ENCODE measurements at regions not wholly inside any gene's neighbourhood (a gene's known extent, or its start where the extent isn't known, plus 50 kb on each side); places are given as distances from the start of the nearest gene placed in this dataset.

DNA sequence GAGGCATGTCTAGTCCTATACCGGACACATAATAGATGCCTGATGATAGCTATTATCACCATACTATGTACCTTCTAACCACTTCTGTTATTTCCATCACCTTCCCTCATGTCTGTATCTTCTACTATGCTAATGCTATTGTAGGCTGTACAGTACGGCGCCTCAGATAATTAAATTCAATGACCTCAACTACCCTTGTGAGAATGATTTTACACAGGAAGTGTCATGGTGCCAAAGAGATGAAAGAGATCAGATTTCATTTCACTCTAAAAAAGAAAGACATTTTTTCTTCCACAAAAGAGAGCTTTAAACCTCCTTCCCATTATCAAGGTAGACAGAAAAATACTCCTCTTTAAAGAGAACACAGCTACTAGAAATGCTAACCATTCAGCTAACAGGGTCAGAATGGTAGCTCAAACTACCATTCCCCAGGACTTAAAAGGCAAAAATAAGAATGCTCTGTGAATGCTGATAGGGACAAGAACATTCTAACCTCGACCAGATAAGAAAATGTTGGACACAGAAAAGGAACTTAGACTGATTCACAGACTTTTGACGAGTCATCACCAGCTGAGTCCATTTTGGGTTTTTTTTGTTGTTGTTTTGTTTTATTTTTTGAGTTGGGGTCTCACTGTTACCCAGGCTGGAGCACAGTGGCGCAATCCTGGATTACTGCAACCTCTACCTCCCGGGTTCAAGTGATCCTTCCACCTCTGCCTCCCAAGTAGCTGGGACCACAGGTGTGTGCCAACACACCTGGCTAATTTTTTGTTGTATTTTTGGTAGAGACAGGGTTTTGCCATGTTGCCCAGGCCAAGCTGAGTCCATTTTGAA, 99.2 kb upstream of the RAPGEF2 start:
- H3K4me3 ChIP-seq (ENCODE audit: low read depth, low read length) = no peak overlapping the region
- CTCF ChIA-PET = interaction anchor here (0.5 to 0.7 kb wide), 2 partner anchors 442 to 743 kb away, joined by 3 to 6 read pairs; no protein-coding TSS in a partner anchor
- POLR2A ChIA-PET = interaction anchor here (0.6 kb wide), 1 partner anchor 15 kb away, joined by 3 read pairs; no protein-coding TSS in a partner anchor
- H3K36me3 ChIP-seq (ENCODE audit: control insufficient read depth in 2 of 2, insufficient read depth in 1 of 2, low read length in 2 of 2) = no peaks in the 10 kb centered on the region
- H3K4me1 ChIP-seq (ENCODE audit: control insufficient read depth, insufficient read depth, low read length) = peaks cover 6% of the 10 kb centered on the region; the same call in 1 of the 2 replicates
- H3K27ac ChIP-seq (ENCODE audit: extremely low read depth, low read depth, low read length) = peak overlapping the region; percentile 67
- H3K9me3 ChIP-seq (ENCODE audit: control insufficient read depth, insufficient read depth, low read depth, low read length) = no peaks in the 10 kb centered on the region
- TF ChIP-seq, protein P1, sequence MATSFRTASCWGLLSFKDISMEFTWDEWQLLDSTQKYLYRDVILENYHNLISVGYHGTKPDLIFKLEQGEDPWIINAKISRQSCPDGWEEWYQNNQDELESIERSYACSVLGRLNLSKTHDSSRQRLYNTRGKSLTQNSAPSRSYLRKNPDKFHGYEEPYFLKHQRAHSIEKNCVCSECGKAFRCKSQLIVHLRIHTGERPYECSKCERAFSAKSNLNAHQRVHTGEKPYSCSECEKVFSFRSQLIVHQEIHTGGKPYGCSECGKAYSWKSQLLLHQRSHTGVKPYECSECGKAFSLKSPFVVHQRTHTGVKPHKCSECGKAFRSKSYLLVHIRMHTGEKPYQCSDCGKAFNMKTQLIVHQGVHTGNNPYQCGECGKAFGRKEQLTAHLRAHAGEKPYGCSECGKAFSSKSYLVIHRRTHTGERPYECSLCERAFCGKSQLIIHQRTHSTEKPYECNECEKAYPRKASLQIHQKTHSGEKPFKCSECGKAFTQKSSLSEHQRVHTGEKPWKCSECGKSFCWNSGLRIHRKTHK (tag by site-specific recombination; IDR thresholded peaks at IDR 0.05) = no peak
- TF ChIP-seq ZNF561 (tag by site-specific recombination; IDR thresholded peaks at IDR 0.05; ENCODE audit: borderline replicate concordance) = no peak
- TF ChIP-seq, protein P2, sequence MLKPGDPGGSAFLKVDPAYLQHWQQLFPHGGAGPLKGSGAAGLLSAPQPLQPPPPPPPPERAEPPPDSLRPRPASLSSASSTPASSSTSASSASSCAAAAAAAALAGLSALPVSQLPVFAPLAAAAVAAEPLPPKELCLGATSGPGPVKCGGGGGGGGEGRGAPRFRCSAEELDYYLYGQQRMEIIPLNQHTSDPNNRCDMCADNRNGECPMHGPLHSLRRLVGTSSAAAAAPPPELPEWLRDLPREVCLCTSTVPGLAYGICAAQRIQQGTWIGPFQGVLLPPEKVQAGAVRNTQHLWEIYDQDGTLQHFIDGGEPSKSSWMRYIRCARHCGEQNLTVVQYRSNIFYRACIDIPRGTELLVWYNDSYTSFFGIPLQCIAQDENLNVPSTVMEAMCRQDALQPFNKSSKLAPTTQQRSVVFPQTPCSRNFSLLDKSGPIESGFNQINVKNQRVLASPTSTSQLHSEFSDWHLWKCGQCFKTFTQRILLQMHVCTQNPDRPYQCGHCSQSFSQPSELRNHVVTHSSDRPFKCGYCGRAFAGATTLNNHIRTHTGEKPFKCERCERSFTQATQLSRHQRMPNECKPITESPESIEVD (tag by site-specific recombination; IDR thresholded peaks at IDR 0.05) = peak; percentile 79
- no peak for TF ChIP-seq ZFP37 (tag by site-specific recombination; IDR thresholded peaks at IDR 0.05)
- peak; percentile 61 for TF ChIP-seq ZNF629 (tag by site-specific recombination; IDR thresholded peaks at IDR 0.05)
- TF ChIP-seq, protein P3, sequence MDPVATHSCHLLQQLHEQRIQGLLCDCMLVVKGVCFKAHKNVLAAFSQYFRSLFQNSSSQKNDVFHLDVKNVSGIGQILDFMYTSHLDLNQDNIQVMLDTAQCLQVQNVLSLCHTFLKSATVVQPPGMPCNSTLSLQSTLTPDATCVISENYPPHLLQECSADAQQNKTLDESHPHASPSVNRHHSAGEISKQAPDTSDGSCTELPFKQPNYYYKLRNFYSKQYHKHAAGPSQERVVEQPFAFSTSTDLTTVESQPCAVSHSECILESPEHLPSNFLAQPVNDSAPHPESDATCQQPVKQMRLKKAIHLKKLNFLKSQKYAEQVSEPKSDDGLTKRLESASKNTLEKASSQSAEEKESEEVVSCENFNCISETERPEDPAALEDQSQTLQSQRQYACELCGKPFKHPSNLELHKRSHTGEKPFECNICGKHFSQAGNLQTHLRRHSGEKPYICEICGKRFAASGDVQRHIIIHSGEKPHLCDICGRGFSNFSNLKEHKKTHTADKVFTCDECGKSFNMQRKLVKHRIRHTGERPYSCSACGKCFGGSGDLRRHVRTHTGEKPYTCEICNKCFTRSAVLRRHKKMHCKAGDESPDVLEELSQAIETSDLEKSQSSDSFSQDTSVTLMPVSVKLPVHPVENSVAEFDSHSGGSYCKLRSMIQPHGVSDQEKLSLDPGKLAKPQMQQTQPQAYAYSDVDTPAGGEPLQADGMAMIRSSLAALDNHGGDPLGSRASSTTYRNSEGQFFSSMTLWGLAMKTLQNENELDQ (tag by site-specific recombination; IDR thresholded peaks at IDR 0.05; ENCODE audit: low read depth) = no peak
- TF ChIP-seq KLF16 (tag by site-specific recombination; IDR thresholded peaks at IDR 0.05) = no peak
- 0 out of 2 replicates have a peak, but pooled peaks have one; percentile 8 for TF ChIP-seq ZNF10 (tag by site-specific recombination; IDR thresholded peaks at IDR 0.05)
- no peak for TF ChIP-seq SP2 (tag by site-specific recombination; IDR thresholded peaks at IDR 0.05)
- TF ChIP-seq ZFP41 (tag by site-specific recombination; IDR thresholded peaks at IDR 0.05; ENCODE audit: borderline replicate concordance) = no peak
- TF ChIP-seq ZNF214 (tag by site-specific recombination; IDR thresholded peaks at IDR 0.05; ENCODE audit: borderline replicate concordance) = no peak
- no peak for TF ChIP-seq MYNN (tag by site-specific recombination; IDR thresholded peaks at IDR 0.05; ENCODE audit: borderline replicate concordance)
- no peak for TF ChIP-seq SALL2 (tag by site-specific recombination; IDR thresholded peaks at IDR 0.05; ENCODE audit: borderline replicate concordance)
- TF ChIP-seq, protein P4, sequence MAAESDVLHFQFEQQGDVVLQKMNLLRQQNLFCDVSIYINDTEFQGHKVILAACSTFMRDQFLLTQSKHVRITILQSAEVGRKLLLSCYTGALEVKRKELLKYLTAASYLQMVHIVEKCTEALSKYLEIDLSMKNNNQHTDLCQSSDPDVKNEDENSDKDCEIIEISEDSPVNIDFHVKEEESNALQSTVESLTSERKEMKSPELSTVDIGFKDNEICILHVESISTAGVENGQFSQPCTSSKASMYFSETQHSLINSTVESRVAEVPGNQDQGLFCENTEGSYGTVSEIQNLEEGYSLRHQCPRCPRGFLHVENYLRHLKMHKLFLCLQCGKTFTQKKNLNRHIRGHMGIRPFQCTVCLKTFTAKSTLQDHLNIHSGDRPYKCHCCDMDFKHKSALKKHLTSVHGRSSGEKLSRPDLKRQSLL (tag by site-specific recombination; IDR thresholded peaks at IDR 0.05) = 0 out of 2 replicates have a peak, but pooled peaks have one; percentile 3
- no peak for TF ChIP-seq ZNF600 (tag by site-specific recombination; IDR thresholded peaks at IDR 0.05)
- TF ChIP-seq ZNF114 (tag by site-specific recombination; IDR thresholded peaks at IDR 0.05) = no peak
- peak; percentile 17; the same call in 1 of the 2 replicates for TF ChIP-seq ZNF335 (tag by site-specific recombination; conservative IDR thresholded peaks at IDR 0.05)
